22Rv1 (cell line): ENCODE measurements at regions not wholly inside any gene's neighbourhood (a gene's known extent, or its start where the extent isn't known, plus 50 kb on each side); places are given as distances from the start of the nearest gene placed in this dataset.

ENCODE experiments used
- H3K27ac ChIP-seq: fragments of 450-650 bp; 2 replicates; pipeline ENCODE4 v1.5.1; 2017
- ZFX ChIP-seq: fragments of 450-650 bp; IDR thresholded peaks from 2 replicates; pipeline ENCODE4 v1.6.1; 2017; ENCODE audit warnings: antibody characterized with exemption, borderline replicate concordance
- TF ChIP-seq, protein P1 (sequence below): fragments of 450-650 bp; IDR thresholded peaks from 2 replicates; pipeline ENCODE4 v1.5.1; 2017; ENCODE audit warnings: mild to moderate bottlenecking

DNA sequence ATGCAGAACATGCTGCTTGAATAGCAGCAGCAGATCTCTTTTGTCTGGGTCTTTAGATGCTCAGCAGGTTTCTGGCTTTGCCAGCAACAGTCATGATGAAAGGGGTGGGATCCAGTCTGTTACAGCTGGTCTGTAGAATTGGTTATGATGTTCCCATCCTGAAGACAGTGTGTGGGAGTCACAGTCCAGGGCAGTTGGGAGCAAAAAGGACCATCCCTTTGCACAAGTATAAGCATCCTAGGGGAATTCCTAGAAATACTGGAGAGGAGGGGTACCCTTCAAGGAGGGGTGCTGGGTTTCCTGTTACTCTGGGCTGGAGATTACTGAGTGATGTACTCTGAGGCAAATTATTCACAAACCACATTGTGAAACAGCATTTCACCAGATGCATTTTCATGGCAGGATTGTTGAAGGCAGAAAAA lies 119.9 kb upstream of the RND3 start:
- H3K27ac ChIP-seq, result no peak overlapping the region
- TF ChIP-seq ZFX, result no peak
- TF ChIP-seq, protein P1, sequence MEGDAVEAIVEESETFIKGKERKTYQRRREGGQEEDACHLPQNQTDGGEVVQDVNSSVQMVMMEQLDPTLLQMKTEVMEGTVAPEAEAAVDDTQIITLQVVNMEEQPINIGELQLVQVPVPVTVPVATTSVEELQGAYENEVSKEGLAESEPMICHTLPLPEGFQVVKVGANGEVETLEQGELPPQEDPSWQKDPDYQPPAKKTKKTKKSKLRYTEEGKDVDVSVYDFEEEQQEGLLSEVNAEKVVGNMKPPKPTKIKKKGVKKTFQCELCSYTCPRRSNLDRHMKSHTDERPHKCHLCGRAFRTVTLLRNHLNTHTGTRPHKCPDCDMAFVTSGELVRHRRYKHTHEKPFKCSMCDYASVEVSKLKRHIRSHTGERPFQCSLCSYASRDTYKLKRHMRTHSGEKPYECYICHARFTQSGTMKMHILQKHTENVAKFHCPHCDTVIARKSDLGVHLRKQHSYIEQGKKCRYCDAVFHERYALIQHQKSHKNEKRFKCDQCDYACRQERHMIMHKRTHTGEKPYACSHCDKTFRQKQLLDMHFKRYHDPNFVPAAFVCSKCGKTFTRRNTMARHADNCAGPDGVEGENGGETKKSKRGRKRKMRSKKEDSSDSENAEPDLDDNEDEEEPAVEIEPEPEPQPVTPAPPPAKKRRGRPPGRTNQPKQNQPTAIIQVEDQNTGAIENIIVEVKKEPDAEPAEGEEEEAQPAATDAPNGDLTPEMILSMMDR, result no peak

DNA sequence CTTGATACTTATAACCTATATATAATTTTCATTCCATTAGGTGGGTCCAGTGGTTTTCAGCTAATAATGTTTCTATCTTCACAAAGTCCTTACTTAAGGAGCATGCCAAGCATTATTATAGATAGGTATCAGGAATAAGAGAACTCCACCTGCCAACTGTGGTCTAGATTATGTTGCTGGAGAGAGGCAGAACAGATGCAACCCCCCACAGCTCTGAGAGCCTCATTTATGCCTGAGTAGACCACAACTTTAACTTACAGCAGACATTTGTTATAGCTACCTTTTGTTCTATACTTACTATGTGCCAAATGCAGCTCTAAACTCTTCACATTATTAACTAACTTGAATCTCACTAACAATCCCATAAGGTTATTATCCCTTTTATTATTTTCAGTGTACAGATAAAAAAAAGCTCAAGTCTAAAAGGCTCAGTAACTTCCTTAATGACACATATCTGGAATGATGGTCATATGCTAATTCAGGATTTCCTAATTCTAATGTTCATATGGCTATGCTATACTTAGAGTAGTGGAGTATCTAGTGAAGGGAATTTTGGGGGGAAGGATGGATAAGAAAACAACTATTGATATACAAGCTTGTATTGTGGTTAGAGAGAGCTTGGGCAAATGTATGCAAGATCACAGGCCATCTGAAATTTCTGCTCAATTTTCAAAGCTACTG lies 119.1 kb upstream of the RND3 start:
- TF ChIP-seq, protein P1, result no peak
- TF ChIP-seq ZFX, result no peak

DNA sequence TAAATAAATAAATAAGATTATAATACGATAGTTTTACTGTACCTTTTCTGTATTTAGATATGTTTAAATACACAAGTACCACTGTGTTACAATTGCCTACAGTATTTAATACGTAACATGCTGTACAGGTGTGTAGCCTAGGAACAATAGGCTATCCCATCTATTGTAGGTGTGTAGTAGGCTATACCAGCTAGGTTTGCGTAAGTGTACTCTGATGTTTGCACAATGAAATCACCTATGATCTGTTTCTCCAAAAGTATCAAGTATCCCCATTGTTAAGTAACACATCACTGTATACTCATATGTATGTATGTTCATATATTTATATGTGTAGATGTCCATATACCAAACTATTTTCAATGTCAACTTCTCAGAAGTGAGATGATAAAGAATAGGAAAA lies 118.2 kb upstream of the RND3 start:
- no peak overlapping the region for H3K27ac ChIP-seq
- TF ChIP-seq, protein P1, result no peak
- TF ChIP-seq ZFX, result no peak

More for the DNA sequence above, 119.1 kb upstream of the RND3 start:
- no peak overlapping the region for H3K27ac ChIP-seq

DNA sequence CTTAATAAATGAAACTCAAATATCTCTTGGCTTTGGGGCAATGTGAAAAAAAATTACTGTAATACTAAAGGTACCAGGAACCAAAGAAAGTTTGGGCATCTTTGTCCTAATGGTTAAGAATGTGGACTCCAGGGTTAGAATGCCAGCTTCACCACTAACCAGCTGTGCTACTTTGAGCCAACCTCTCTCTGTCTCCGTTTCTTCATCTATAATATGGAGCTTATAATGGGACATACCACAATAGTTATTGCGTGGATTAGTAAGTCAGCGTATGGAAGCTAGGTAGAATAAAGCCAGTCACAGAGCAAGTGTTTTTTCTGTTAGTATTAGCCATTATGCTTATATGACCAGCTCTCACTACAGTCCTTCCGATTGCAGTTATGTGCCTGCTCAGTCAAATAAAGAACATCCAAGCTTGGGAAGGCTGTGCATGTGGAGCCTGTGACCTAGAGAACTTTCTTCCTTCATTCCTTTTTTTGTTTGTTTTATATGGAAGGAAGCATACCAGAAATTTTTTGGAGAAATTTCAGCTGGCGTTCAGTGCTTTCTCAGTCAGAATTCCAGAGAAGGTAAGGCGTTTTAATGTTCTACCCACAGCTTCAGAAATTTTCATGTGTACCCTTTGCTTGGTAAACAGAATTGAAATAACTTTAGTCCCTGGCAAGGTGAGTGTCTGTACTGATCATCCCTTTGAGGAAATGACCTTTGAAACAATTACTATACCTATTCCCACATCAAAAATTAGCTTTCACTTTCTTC lies 114.0 kb upstream of the RND3 start:
- TF ChIP-seq, protein P1, result no peak
- TF ChIP-seq ZFX, result no peak
- H3K27ac ChIP-seq, result no peak overlapping the region

DNA sequence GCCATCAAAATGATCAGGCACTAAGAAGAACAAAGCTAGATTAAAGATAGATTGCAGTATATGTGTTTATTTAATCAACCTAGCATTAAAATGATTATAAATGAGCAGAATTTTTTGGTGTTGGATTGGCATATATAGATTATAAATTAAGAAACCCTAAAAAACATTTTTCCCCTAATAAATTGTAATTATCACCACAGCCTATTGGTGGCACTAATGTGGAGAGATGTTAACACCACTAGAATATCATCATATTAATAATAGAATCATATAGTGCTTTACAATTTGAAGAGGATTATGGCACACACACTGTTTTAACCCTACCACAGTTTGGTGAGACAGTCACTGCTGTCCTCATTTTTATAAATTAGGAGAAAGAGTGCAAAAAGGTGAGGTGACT lies 112.4 kb upstream of the RND3 start:
- TF ChIP-seq, protein P1, result peak; percentile 20; the same call in 1 of the 2 replicates
- TF ChIP-seq ZFX, result no peak
- no peak overlapping the region for H3K27ac ChIP-seq

DNA sequence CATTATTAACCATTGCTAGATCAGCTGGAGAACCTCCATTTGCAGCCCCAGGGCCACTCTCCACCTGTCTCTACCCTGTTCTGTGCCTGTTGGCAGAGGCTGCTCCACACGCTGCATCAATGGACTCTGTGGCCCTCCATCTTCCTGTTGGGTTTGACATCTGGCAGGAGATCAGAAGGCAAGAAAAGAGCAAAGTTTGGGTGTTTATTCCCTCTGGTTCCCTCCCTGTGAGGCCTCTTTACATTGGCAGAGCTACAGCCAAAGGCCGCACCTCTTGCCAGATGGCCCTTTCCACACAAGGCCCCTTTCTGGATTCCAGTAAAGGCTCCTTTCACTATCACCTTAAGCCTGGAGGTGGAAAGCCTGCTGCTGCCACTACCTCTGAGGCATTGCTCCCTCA lies 110.9 kb upstream of the RND3 start:
- H3K27ac ChIP-seq, result no peak overlapping the region

More for the DNA sequence above, 110.9 kb upstream of the RND3 start:
- TF ChIP-seq, protein P1, result no peak
- no peak for TF ChIP-seq ZFX
